Epidermal melanocyte (primary cell): ENCODE measurements at regions not wholly inside any gene's neighbourhood (a gene's known extent, or its start where the extent isn't known, plus 50 kb on each side); places are given as distances from the start of the nearest gene placed in this dataset.
"Not testable (repeated sequence)": the region's sequence is repeated elsewhere in the genome, so short reads cannot be mapped to it uniquely, and the experiment has no call there.

Experiments used
- DNase-seq: peaks from one replicate; pipeline ENCODE4 v3.0.0; 2011; ENCODE audit warnings: low spot score; ENCODE audit not compliant: insufficient read length

- DNase-seq: no peak
Measured at GRCh38 chr21:28877318-28877884, 115.3 kb downstream of the LTN1 start.

GRCh38 chr21:28875078-28875477, 117.6 kb downstream of the LTN1 start:
- no peak for DNase-seq

- no peak for DNase-seq
Measured at GRCh38 chr21:28872218-28872617, 120.5 kb downstream of the LTN1 start.

GRCh38 chr21:28871388-28872010, 121.2 kb downstream of the LTN1 start:
- no peak for DNase-seq

GRCh38 chr21:28867401-28867800, 125.3 kb downstream of the LTN1 start:
- DNase-seq: no peak

- no peak for DNase-seq
Measured at GRCh38 chr21:28865488-28866186, 127.0 kb downstream of the LTN1 start.

- DNase-seq: no peak
Measured at GRCh38 chr21:28858424-28858823, 134.3 kb downstream of the LTN1 start.

GRCh38 chr21:28857752-28858151, 134.9 kb downstream of the LTN1 start:
- no peak for DNase-seq

- no peak for DNase-seq
Measured at GRCh38 chr21:28856588-28857250, 136.0 kb downstream of the LTN1 start.

- DNase-seq: no peak
Measured at GRCh38 chr21:28852706-28853105, 140.0 kb downstream of the LTN1 start.

- no peak for DNase-seq
Measured at GRCh38 chr21:28851645-28852044, 141.0 kb downstream of the LTN1 start.

- not testable (repeated sequence) for DNase-seq
Measured at GRCh38 chr21:28839237-28839636, 153.4 kb downstream of the LTN1 start.

- DNase-seq: not testable (repeated sequence)
Measured at GRCh38 chr21:28837426-28837825, 155.3 kb downstream of the LTN1 start.

- DNase-seq: not testable (repeated sequence)
Measured at GRCh38 chr21:28836588-28836987, 156.1 kb downstream of the LTN1 start.

GRCh38 chr21:28834335-28835238, 158.1 kb downstream of the LTN1 start:
- no peak for DNase-seq

- no peak for DNase-seq
Measured at GRCh38 chr21:28833609-28834008, 159.1 kb downstream of the LTN1 start.

- no peak for DNase-seq
Measured at GRCh38 chr21:28833182-28833581, 159.5 kb downstream of the LTN1 start.

- DNase-seq: no peak
Measured at GRCh38 chr21:28832715-28833061, 160.0 kb downstream of the LTN1 start.

- no peak for DNase-seq
Measured at GRCh38 chr21:28832013-28832714, 160.5 kb downstream of the LTN1 start.

- DNase-seq: no peak
Measured at GRCh38 chr21:28828981-28829380, 163.7 kb downstream of the LTN1 start.

- no peak for DNase-seq
Measured at GRCh38 chr21:28828021-28828420, 164.7 kb downstream of the LTN1 start.
